Stimulated activated CD8-positive, alpha-beta memory T cell treated with anti-CD3 and anti-CD28 coated beads, Interleukin-7, amount 100 ng/mL, for 24 hours (primary cell): ENCODE measurements at regions not wholly inside any gene's neighbourhood (a gene's known extent, or its start where the extent isn't known, plus 50 kb on each side); places are given as distances from the start of the nearest gene placed in this dataset.

ENCODE experiments used
- DNase-seq: peaks from one replicate; pipeline ENCODE4 v3.0.0-alpha.2; 2020; ENCODE audit warnings: low read depth

DNA sequence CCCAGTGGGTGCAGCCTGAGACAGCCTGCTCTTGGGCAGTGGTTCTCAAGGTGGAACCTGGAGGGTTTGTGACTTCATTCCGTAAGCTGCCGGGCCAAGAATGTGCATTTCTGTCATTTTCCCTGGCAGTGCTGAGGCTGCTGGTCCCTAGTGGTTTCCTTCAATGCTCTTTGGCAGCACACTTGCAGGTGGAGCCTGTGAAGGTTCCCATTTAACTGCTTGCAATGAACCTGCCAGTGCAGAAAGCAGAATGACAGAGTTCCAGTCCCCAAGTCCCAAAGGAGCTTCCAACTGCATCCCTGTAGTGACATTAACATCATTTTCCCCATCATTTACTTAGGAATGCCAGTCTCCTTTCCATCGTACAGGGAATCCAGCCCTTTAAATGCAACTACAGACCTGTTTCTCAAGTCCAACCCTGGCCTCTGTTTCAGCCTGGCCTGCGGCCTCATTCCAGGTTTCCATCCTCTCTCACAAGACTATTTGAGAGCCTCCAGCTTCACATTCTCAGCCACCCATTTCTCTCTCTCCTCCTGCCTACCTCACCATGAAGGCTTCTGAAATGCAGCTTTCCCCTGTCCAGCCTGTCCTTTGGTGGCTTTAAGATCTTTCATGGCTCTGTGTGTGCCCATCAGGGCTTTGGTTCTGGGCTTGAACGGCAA lies 149.7 kb upstream of the GGTLC1 start:
- DNase-seq: no peak

DNA sequence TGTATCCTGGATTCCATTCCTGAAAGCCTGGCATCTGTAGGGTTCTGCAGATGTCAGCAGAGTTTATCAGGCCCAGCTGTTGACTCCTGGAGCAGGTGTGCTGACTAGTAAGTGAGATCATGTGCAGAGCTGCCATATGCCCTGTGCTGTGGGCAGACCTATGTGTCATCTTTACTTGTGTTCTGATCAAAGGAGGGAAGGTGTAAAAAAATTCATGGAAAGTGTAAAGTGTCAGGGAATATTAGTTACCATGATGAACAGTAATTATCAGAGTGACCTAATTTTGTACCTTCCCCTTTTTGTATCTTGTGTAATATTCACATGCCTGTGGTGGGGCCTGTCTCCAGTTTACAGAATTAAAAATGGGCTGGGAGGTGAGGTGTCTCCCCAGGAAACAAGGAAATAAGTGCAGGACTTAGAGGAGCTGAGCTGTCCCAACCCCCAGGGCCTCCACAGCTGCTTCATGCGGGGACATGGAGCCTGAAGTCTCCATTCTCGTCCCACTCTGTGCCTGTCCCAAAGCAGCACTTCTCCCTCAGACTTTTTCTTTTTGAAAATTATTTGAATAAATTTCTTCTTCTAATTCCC lies 148.2 kb upstream of the GGTLC1 start:
- DNase-seq: no peak

DNA sequence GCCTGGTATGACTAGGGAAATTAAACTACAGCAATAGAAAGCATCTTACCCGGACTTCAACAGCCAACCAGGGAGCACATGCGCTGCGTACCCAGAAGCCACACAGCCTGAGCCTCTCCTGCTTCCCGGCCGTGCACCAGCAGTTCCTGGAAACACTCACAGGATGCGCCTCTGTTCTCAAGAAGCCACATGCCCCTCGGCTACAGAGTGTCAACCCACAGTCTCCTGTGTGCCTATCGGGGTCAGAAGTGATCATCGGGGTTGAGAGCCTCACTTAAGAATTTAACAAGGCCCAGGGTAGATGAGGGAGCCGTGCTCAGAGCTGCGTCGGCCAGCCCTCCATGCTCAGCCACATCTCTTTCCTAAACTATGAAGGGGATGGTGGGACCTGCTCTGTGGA lies 147.2 kb upstream of the GGTLC1 start:
- DNase-seq: no peak

DNA sequence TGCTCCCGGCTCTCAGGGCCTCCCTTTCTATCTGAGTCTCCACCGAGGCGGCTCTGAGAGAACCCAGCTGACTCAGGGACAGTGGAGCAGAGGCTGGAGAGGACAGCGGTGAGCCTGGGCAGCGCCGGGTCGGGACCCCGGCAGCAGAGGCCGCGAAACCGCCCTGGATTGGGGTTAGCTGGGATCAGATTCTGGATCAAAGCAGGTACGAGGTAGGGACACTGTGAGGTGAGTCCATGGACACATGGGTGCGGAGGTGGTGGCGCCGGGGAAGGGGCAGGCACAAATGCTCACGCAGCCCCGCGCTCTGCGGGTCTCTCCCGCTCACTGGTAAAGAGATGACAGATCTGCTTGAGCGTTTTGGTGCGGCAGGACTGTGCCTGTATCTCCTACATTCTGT lies 146.4 kb upstream of the GGTLC1 start:
- no peak for DNase-seq

DNA sequence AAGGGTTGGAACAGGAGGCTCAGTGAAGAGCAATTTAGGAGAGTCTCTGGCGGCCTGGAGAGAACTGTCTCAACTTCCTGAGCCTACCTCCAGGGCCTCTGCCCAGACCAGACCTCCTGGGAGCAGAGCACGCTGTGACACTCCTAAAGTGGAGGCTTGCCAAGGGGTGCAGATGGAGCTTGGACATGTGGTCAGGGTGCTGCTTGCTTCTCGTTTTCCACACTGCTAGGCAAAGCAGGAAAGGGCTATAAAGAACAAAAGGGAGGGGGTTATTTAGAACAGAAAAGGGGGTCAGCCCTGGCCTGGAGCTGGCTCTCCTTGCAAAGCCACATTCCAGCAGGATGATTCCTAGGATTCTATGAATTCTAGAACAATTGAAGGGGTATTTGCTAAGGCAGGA lies 145.7 kb upstream of the GGTLC1 start:
- DNase-seq: no peak

DNA sequence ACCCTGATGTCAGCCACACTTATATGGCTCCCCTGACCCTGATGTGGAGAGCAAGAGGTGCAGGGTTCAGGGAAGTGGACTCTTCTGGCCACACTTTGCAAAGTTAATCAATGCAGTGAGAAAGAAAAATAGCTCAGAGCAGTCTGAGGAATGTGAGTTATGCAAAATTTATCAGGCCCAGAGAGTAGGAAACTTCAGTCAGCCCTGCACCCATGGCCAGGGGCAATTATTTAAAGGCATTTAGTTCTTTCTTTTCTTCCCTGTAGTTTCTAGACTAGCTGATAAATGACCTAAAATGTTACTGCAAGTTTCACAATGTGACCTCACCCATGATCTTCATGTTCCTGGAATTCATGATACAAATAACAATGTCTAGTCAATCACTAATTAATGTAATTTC lies 143.7 kb upstream of the GGTLC1 start:
- DNase-seq: no peak

DNA sequence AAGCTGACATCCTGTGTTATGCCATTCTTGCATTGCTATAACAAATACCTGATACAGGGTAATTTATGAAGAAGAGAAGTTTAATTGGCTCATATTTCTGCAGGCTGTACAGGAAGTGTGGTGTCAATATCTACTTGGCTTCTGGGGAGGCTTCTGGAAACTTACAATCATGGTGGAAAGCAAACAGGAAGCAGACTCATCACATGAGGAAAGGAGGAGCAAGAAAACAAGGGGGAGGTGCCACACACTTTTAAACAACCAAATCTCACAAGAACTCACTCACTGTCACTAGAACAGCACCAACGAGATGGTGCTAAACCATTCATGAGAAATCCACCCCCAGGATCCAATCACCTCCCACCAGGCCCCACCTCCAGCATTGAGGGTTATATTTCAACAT lies 143.1 kb upstream of the GGTLC1 start:
- no peak for DNase-seq

DNA sequence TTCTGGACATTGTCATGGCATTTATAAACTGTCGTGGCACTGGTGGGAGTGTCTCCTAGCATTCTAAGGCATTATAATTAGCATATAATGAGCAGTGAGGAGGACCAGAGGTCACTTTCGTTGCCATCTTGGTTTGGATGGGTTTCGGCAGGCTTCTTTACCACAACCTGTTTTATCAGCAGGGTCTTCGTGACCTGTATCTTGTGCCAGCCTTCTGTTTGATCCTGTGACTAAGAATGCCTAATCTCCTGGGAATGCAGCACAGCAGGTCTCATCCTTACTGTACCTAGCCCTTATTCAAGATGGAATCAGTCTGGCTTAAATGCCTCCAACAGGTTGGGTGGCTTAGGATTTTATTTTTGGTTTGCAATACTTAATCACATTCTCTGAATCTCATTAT lies 142.7 kb upstream of the GGTLC1 start:
- DNase-seq: no peak

DNA sequence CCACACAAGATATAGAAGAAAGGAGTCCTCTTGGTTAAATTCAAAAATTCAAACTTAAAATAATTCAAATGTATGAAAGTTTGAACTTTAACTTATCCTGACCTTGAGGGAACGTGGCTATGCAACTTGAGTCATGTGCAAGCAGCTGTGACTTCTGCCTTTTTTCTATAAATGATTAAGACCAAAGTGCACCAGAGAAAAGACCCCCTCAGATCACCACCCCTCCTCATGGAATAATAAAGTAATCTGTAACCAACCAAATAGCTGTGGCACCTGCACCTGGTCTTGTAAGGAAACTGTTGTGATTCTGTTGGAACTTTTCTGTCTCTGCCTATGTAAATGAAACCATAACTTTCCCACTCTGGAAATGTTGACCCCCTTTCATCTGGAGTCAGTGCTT lies 141.1 kb upstream of the GGTLC1 start:
- DNase-seq: no peak

DNA sequence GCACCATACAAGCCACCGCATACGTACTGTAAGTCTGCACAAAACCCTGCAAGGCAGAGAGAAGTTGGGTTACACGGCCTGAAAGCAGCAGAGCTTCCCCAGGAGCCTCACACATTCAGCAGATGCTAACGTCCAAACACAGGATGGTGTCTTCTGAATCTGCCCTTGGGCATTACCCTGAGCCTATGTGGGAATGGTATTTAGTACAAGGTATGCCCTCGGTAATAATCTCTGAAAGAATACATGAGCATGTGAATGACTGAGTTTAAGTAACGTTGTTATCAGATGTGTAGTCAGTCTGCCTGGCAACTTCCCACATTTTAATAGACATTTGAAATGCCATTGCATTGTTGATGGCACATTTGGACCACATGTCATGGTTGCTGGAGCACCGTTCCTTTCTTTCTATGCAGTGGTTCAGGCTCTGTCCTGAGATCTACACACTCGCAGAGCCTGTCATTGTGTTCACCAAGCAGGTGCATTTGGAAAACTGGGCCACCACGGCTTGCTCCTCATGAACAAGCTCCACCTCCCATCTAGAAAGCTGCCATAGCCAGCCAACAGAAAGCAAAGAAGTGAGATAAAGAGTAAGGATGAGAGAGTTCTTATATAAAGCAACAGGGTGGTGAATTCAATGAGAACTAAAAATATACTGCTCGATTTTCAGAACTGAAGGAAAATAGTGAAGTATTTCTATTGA lies 136.5 kb upstream of the GGTLC1 start:
- DNase-seq: no peak

DNA sequence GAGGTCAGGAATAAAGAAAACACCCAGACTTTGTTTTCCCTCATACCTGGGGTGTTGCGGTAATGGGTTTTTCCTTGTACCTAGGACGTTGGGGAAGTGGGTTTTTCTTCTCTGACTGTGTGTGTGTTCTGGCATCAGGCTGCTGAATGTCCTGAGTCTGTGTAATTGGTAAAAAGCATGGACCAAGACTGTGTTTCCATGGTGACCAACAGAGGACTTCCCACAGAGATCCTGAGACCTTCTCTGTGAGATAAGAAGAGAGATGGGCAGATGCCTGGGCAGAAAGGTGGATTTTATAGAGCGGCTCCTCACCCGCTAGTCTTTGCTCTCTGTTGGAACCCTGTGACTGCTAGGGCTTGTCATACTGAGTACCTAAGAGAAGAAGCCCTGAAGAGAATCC lies 135.4 kb upstream of the GGTLC1 start:
- DNase-seq: no peak

DNA sequence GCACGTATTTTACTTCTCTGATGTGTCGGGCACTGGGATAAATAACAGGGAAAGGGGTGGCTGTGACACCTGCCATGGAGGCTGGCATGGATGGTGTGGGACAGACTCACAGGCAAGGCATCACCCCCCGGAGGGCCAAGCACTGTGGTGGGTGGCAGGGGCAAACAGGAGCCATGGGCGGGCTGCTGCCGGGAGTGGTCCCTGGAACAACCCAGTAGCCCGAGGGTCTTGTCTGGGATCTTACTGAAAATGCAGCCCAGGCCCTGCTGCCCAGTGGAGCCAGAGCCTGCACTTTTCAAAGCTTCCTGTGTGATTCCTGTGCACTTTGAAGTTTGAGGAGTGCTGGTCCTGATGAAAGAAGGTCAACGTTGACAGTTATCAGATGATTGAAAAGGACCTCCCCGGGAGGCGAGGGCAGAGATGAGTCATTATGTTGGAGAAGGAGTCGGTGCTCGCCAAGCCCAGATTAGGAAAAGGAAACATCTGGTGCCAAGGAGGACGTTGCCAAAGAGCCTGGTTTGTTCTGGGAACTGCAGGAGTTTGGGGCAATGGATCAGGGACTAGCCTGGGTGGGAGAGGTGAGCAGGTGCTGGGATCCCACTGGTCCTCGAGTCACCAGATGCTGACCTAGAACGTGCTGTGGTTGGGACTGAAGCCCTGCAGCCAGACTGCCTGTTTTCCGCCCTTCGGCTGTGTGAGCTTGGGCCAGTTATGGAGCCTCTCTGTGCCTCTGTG lies 130.0 kb upstream of the GGTLC1 start:
- no peak for DNase-seq

DNA sequence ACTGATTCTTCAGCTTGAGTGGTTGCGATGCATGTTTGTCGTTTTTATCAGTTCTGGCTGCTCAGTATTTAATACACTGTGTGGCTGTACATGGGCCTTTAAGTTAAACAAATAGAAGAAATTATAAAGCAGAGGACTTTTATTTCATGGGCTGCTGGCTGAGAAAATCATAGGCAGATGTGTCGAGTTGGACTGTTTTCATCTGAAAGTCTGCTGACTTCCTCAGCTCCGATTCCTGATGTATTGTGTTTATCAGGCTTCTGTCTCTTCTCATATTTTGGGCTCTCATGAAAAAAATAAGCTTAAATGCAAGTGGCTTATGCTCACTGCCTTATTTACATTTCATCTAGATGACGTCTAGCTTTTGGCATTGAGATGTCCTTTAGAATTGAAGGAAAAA lies 129.5 kb upstream of the GGTLC1 start:
- DNase-seq: no peak

DNA sequence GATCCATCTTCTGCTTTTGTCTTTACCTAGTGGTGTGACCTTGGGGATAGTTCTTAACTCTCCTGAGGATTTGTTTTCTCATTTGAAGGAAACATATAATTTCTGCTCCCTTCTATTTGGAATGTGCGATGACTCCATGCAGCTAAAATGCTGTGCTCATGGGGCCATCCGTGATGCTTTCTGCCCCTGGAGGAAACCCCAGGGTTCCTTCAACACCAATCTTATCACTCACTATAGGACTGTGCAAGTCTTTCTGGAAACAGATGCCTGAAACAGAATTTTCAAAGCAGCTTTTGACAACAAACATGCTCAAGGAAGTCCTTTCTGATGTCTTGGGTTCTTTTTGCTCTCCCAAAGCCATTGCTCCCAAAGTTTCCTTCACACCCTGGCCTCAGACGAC lies 128.8 kb upstream of the GGTLC1 start:
- no peak for DNase-seq

DNA sequence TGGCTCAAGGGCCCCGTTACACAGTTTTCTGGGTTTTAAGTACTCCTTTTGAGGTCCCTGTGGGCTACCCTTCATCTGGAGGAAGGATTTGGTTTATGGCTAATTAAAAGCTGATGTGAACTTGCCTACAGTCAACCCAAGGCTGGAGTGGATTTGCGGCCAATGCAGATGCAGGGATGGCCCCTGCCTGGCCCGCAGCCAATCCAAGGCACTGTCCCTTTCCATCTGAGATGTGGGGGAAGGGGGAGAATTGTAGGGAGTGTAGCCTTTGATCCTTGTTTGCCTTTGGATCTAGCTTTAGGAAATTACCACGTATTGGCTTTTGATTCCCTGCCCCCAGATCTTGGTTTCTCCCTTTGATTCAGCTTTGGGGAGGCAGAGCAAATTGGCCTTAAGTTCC lies 128.0 kb upstream of the GGTLC1 start:
- DNase-seq: no peak

DNA sequence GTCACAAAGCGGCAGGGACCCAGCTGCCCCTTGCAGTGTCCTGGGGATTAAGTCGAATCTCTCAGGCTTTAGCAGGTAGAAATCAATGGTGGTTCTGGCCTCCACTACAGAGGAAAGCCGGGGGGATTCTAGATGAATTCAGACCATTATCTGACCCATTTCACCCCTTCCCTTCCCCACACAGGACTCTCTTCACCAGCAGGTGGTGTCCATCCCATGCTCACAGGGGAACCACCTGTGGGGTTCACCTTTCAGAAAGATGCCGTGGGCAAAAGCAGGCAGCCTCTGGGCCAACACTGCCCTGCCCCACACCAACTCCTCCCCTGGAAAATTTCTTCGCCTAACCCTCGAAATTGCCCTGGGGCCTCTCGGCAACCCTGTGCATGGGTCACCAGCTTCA lies 123.8 kb upstream of the GGTLC1 start:
- no peak for DNase-seq

DNA sequence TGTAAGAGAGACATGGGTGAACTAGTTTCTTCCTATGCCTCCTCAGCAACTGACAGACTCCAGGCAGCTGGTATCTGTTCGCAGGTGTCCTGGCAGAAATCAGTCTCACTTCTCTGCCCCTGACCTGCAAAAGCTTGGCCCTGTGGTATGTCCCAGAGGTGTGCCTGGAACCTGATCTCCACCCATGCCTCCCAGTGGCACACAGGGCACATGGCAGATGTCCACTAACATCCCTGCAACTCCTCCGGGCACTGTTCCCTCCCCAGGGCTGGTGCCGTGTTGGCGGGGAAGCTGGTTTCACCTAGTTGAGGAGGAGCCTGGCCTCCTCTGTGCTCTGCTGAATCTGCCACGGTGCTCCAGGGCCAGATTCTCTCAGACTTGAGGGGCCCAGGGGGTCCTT lies 123.3 kb upstream of the GGTLC1 start:
- no peak for DNase-seq

DNA sequence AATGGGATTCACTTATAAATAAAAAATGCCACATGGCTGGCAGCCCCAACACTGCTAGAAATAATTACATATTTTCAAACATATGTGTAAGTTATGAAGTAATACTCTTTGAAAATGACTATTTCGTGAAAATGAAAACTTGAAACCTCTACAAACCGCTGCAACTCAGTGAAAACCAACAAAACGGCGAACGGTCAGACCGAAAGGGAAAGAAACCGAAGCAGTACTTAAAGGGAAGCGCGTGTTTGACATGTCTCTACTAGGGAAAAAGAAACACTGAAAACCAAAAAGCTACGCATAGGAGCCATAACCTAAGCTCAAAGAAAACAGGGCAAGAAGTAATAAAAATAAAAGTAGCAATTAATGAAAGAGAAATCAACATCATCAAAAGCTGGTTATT lies 121.0 kb upstream of the GGTLC1 start:
- no peak for DNase-seq

DNA sequence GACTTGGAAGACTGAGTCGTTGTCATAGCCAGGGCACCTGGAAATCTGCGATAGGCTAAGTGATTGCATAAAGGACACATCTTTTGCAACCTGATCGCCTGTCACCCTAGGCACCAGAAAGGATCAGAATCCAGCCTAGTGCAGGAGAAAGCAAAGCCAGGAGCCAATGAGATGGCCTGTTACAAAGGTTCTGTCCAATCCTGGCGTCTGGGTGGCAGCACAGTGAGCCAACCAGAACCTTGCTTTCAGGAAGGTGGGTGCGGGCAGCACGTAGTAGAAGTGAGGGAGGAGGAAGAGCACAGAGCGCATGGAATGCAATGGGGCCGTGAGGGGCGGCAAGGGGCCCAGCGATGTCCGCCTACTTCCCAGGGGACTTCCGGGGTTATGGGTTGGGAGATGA lies 120.4 kb upstream of the GGTLC1 start:
- DNase-seq: no peak

DNA sequence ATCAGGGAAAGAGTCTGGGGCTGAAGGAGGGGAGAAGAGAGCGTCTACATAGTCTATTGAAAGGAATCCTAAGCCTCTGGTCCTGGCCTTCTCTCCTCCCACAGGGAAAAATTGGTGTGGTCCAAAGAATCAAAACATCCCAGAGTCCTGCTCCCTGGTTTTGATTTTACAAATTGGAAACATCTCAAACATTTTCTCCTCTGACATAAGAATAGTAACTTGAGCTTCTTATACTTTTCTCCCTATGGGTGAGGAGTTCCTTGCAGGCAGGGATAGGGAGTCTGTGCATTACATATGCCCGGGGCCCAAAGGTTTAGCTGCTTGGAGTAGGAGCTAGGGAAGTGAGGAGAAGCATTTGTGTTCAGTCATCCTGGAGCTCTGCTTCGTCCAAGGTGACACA lies 120.0 kb upstream of the GGTLC1 start:
- no peak for DNase-seq

DNA sequence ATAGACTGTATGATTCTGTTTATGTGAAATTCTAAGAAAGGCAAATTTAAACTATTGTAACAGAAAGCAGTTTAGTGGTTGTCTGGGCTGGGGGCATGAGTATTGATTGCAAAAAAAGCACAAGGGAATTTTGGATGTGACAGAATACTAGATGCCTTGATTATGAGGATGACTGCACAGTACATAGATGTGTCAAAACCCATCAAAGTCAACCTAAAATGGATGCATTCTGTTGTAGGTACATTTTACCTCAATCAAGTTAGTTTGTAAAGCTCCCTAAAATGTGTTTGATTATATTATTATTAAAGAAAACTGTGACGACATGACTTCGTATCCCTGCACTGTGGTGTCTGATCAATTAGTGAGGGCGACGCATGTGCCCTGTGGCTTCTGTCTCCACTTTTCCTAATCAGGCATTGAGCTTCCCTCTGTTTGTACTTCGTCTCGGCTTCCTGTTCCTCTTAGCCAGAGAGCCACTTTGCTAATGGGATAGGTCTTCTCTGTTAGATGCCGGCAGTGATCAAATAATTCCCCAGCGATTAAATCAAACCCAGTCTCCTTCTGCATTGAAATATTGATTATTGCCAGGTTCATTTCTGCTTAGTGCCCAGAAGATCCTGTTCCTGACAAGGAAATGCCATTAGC lies 118.3 kb upstream of the GGTLC1 start:
- no peak for DNase-seq

DNA sequence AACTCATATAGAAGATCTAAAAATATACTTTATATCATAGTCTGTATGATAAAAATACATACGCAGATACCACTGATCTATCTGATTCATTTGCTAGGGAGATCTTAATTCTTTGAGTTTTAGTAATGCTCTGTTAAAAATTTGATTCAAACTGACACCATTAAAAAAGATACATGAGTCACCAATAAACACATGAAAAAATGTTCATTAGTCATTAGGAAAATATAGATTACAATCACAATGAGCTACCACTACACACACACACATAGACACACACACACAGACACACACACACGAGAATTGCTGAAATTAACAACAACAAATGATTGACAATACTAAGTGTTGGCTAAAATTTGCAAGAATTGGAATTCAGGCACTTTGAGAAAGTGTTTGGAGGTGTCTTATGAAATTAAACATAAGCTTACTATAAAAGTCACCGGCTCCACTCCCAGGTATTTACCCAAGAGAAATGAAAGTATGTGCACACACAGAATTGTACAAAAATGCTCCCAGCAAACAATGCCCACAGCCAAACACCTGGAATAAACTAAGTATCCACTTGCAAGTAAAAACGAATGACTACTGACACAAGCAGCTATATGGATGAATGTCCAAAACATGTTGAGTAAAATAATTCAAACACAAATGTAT lies 117.7 kb upstream of the GGTLC1 start:
- no peak for DNase-seq
